ENCODE measurements at regions not wholly inside any gene's neighbourhood (a gene's known extent, or its start where the extent isn't known, plus 50 kb on each side); places are given as distances from the start of the nearest gene placed in this dataset.

DNA sequence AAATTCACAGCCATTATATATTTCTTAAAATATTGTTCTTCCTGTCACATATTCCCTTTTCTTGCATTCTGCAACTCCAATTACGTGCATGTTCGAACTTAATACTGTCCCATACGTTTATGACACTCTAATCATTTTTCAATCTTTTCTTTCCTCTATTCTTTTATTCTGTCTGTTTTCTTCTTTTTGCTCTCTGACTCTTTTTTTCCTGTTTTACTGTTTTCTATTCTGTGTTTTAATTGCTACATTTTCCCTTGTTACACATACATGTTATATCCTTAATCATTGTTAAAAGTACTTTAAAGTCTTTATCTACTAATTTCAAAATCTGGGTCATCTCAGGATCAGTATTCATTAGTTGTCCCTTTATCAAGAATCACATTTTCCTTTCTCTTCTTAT lies 1149.1 kb upstream of the PCDH20 start:
- Histone ChIP-seq H3K36me3 (ENCODE audit: control insufficient read depth in 2 of 2, insufficient read depth in 2 of 2, low read length in 1 of 2) (no peaks in the 10 kb centered on the region), H3K4me1 (ENCODE audit: control insufficient read depth, insufficient read depth, low read length) (no peaks in the 10 kb centered on the region), H3K4me2 (ENCODE audit: control insufficient read depth, insufficient read depth) (no peak overlapping the region), H2AFZ (ENCODE audit: control insufficient read depth, low read depth, low read length) (no peak overlapping the region), H3K27me3 (replicated peaks in 1 of 2; ENCODE audit: control insufficient read depth in 2 of 2, insufficient read depth in 2 of 2, low read length in 1 of 2) (no peaks in the 10 kb centered on the region), H3K4me3 (no peak overlapping the region), H3K79me2 (ENCODE audit: control insufficient read depth, insufficient read depth, low read length) (no peaks in the 10 kb centered on the region), H3K27ac (ENCODE audit: control insufficient read depth, insufficient read depth) (no peak overlapping the region), H4K20me1 (ENCODE audit: control insufficient read depth, insufficient read depth) (no peaks in the 10 kb centered on the region), H3K9ac (ENCODE audit: control insufficient read depth, insufficient read depth, low read length) (no peak overlapping the region), H3K9me3 (replicated peaks; ENCODE audit: control insufficient read depth, insufficient read depth, low read length) (no peaks in the 10 kb centered on the region)
- DNase-seq (ENCODE audit: low read depth, low spot score), result no peak
- RAD21 ChIA-PET (ENCODE audit: unreplicated experiment), result no interaction called here
- no peak for FAIRE-seq
- CTCF ChIA-PET, result no interaction called here
- intact Hi-C loops (cut with micrococcal nuclease; ENCODE audit: unreplicated experiment), result no loop called here
- SMC1A ChIA-PET (ENCODE audit: uncharacterized antibody, unreplicated experiment), result no interaction called here
- WGBS (ENCODE audit: insufficient coverage, insufficient replicate concordance, low lambda C conversion rate, missing lambda C conversion rate), result 0% methylated on average over 3 of the region's 3 CpGs
- no TSS peak for BruUV-seq (replicated peaks)
- TF ChIP-seq RELA (IDR thresholded peaks at IDR 0.05; ENCODE audit: borderline replicate concordance, partially characterized antibody), result no peak
- TF ChIP-seq PAX8 (IDR thresholded peaks at IDR 0.05), result no peak
- TF ChIP-seq ZNF217 (IDR thresholded peaks at IDR 0.05), result no peak
- TF ChIP-seq, protein P1, sequence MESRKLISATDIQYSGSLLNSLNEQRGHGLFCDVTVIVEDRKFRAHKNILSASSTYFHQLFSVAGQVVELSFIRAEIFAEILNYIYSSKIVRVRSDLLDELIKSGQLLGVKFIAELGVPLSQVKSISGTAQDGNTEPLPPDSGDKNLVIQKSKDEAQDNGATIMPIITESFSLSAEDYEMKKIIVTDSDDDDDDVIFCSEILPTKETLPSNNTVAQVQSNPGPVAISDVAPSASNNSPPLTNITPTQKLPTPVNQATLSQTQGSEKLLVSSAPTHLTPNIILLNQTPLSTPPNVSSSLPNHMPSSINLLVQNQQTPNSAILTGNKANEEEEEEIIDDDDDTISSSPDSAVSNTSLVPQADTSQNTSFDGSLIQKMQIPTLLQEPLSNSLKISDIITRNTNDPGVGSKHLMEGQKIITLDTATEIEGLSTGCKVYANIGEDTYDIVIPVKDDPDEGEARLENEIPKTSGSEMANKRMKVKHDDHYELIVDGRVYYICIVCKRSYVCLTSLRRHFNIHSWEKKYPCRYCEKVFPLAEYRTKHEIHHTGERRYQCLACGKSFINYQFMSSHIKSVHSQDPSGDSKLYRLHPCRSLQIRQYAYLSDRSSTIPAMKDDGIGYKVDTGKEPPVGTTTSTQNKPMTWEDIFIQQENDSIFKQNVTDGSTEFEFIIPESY (IDR thresholded peaks at IDR 0.05), result no peak
- no peak for TF ChIP-seq GABPA (IDR thresholded peaks at IDR 0.05; ENCODE audit: low read depth)
- TF ChIP-seq SP1 (IDR thresholded peaks at IDR 0.05; ENCODE audit: low read depth, low read length), result no peak
- TF ChIP-seq CHD4 (IDR thresholded peaks at IDR 0.05), result no peak
- TF ChIP-seq CBX3 (IDR thresholded peaks at IDR 0.05; ENCODE audit: borderline replicate concordance, low read depth), result no peak
- POLR2A ChIA-PET, result no interaction called here
- no peak for ATAC-seq
- in situ Hi-C loops (cut with MboI), result no loop called here

DNA sequence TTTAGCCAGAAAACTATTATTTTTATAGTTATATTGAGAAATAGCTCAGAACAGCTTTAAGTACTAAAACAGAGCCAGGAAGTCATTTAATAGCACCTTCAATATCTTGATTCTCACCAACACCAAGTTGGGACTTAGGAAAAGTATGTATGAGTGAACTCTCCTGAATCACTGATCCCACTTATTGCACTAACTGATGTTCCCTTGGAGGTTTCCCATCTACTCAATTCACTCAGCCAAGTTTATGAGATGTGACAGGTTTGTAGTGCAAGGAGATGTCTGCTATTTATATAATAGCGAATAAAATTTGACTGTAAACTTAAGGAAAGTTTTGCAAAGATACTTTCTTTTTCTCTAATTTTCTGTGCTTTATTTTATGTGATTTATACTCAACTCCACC lies 1147.6 kb upstream of the PCDH20 start:
- Histone ChIP-seq H3K27ac (ENCODE audit: control insufficient read depth, insufficient read depth) (no peak overlapping the region), H3K4me3 (no peak overlapping the region), H3K4me1 (ENCODE audit: control insufficient read depth, insufficient read depth, low read length) (no peaks in the 10 kb centered on the region), H3K4me2 (ENCODE audit: control insufficient read depth, insufficient read depth) (no peak overlapping the region), H3K79me2 (ENCODE audit: control insufficient read depth, insufficient read depth, low read length) (no peaks in the 10 kb centered on the region), H2AFZ (ENCODE audit: control insufficient read depth, low read depth, low read length) (no peak overlapping the region), H3K36me3 (ENCODE audit: control insufficient read depth in 2 of 2, insufficient read depth in 2 of 2, low read length in 1 of 2) (no peaks in the 10 kb centered on the region), H3K27me3 (replicated peaks in 1 of 2; ENCODE audit: control insufficient read depth in 2 of 2, insufficient read depth in 2 of 2, low read length in 1 of 2) (no peaks in the 10 kb centered on the region), H4K20me1 (ENCODE audit: control insufficient read depth, insufficient read depth) (no peaks in the 10 kb centered on the region), H3K9me3 (replicated peaks; ENCODE audit: control insufficient read depth, insufficient read depth, low read length) (no peaks in the 10 kb centered on the region), H3K9ac (ENCODE audit: control insufficient read depth, insufficient read depth, low read length) (no peak overlapping the region)
- CTCF ChIA-PET, result no interaction called here
- no TSS peak for BruUV-seq (replicated peaks)
- intact Hi-C loops (cut with micrococcal nuclease; ENCODE audit: unreplicated experiment) (no loop called here), in situ Hi-C loops (cut with MboI) (no loop called here)
- DNase-seq (ENCODE audit: low read depth, low spot score) (no peak), ATAC-seq (no peak), FAIRE-seq (no peak)
- RAD21 ChIA-PET (ENCODE audit: unreplicated experiment), result no interaction called here
- TF ChIP-seq ZNF207 (IDR thresholded peaks at IDR 0.05; ENCODE audit: borderline replicate concordance) (no peak), FOXK2 (IDR thresholded peaks at IDR 0.05) (no peak), RAD51 (IDR thresholded peaks at IDR 0.05) (no peak)
- POLR2A ChIA-PET, result no interaction called here
- WGBS (ENCODE audit: insufficient coverage, insufficient replicate concordance, low lambda C conversion rate, missing lambda C conversion rate), result 63% methylated on average over 1 of the region's 1 CpG
- SMC1A ChIA-PET (ENCODE audit: uncharacterized antibody, unreplicated experiment), result no interaction called here
